KOPT-K1 (cell line): ENCODE measurements at regions not wholly inside any gene's neighbourhood (a gene's known extent, or its start where the extent isn't known, plus 50 kb on each side); places are given as distances from the start of the nearest gene placed in this dataset.

Source experiments
- H3K27ac ChIP-seq: fragments of 200-600 bp; sonication (generic); 2 replicates; pipeline ENCODE4 v1.5.1; 2016; ENCODE audit warnings: antibody characterized with exemption, mild to moderate bottlenecking, low read depth, low read length; ENCODE audit not compliant: poor library complexity, severe bottlenecking
- H3K36me3 ChIP-seq: fragments of 200-600 bp; sonication (generic); 2 replicates; pipeline ENCODE4 v1.5.1; 2017; ENCODE audit warnings: antibody characterized with exemption, mild to moderate bottlenecking, low read length, moderate library complexity; ENCODE audit not compliant: insufficient read depth
- H3K9me3 ChIP-seq: fragments of 200-600 bp; sonication (generic); 2 replicates; pipeline ENCODE4 v1.5.1; 2017; ENCODE audit warnings: antibody characterized with exemption, low read length, mild to moderate bottlenecking; ENCODE audit not compliant: insufficient read depth, poor library complexity, severe bottlenecking

GRCh38 chr5:116372931-116373597 lies 201.6 kb downstream of the SEMA6A start:
- no peaks in the 10 kb centered on the region for H3K9me3 ChIP-seq
- no peaks in the 10 kb centered on the region for H3K36me3 ChIP-seq
- no peak overlapping the region for H3K27ac ChIP-seq

- Histone ChIP-seq H3K36me3 (no peaks in the 10 kb centered on the region), H3K9me3 (no peaks in the 10 kb centered on the region), H3K27ac (peak overlapping the region; percentile 46)
Observed at GRCh38 chr5:116371935-116372334, 202.7 kb downstream of the SEMA6A start.

GRCh38 chr5:116371431-116371830 lies 203.2 kb downstream of the SEMA6A start:
- peak overlapping the region; percentile 46 for H3K27ac ChIP-seq
- no peaks in the 10 kb centered on the region for H3K9me3 ChIP-seq
- H3K36me3 ChIP-seq: no peaks in the 10 kb centered on the region

- peak overlapping the region; percentile 44 for H3K27ac ChIP-seq
- H3K9me3 ChIP-seq: no peaks in the 10 kb centered on the region
- no peaks in the 10 kb centered on the region for H3K36me3 ChIP-seq
Observed at GRCh38 chr5:116370886-116371285, 203.7 kb downstream of the SEMA6A start.

- H3K9me3 ChIP-seq: no peaks in the 10 kb centered on the region
- H3K36me3 ChIP-seq: no peaks in the 10 kb centered on the region
- H3K27ac ChIP-seq: peak overlapping the region; percentile 44
Observed at GRCh38 chr5:116370149-116370548, 204.5 kb downstream of the SEMA6A start.

- H3K36me3 ChIP-seq: no peaks in the 10 kb centered on the region
- H3K27ac ChIP-seq: no peak overlapping the region
Observed at GRCh38 chr5:116365006-116365496, 209.6 kb downstream of the SEMA6A start.

GRCh38 chr5:116363780-116364179 lies 210.8 kb downstream of the SEMA6A start:
- H3K36me3 ChIP-seq: no peaks in the 10 kb centered on the region

More at GRCh38 chr5:116365006-116365496, 209.6 kb downstream of the SEMA6A start:
- no peaks in the 10 kb centered on the region for H3K9me3 ChIP-seq

GRCh38 chr5:116361979-116362577 lies 212.5 kb downstream of the SEMA6A start:
- Histone ChIP-seq H3K27ac (no peak overlapping the region), H3K9me3 (no peaks in the 10 kb centered on the region), H3K36me3 (no peaks in the 10 kb centered on the region)

More at GRCh38 chr5:116363780-116364179, 210.8 kb downstream of the SEMA6A start:
- H3K9me3 ChIP-seq: no peaks in the 10 kb centered on the region
- H3K27ac ChIP-seq: no peak overlapping the region

GRCh38 chr5:116361171-116361967 lies 213.3 kb downstream of the SEMA6A start:
- no peaks in the 10 kb centered on the region for H3K36me3 ChIP-seq
- no peak overlapping the region for H3K27ac ChIP-seq
- no peaks in the 10 kb centered on the region for H3K9me3 ChIP-seq

GRCh38 chr5:116360008-116360853 lies 214.4 kb downstream of the SEMA6A start:
- peaks cover 2% of the 10 kb centered on the region for H3K9me3 ChIP-seq
- no peak overlapping the region for H3K27ac ChIP-seq
- H3K36me3 ChIP-seq: no peaks in the 10 kb centered on the region

GRCh38 chr5:116359592-116359991 lies 215.0 kb downstream of the SEMA6A start:
- Histone ChIP-seq H3K36me3 (no peaks in the 10 kb centered on the region), H3K9me3 (peaks cover 7% of the 10 kb centered on the region), H3K27ac (no peak overlapping the region)

- Histone ChIP-seq H3K36me3 (no peaks in the 10 kb centered on the region), H3K9me3 (peaks cover 13% of the 10 kb centered on the region), H3K27ac (no peak overlapping the region)
Observed at GRCh38 chr5:116358911-116359418, 215.7 kb downstream of the SEMA6A start.

- Histone ChIP-seq H3K36me3 (peaks cover 4% of the 10 kb centered on the region; the same call in 1 of the 2 replicates), H3K27ac (no peak overlapping the region), H3K9me3 (peaks cover 20% of the 10 kb centered on the region)
Observed at GRCh38 chr5:116358015-116358523, 216.6 kb downstream of the SEMA6A start.
